Peyer's patch (tissue), 4 donors: ENCODE measurements at regions not wholly inside any gene's neighbourhood (a gene's known extent, or its start where the extent isn't known, plus 50 kb on each side); places are given as distances from the start of the nearest gene placed in this dataset.

ENCODE experiments used
- DNase-seq, 3 donors: peaks; one replicate each; pipeline ENCODE4 v3.0.0-alpha.2; 2017 to 2019
- H3K27ac ChIP-seq, 4 donors: fragments of 200-600 bp; sonication (generic); one replicate each; pipeline ENCODE4 v1.5.1; 2016 to 2019
- H3K27me3 ChIP-seq, 2 donors: fragments of 200-600 bp; sonication (generic); one replicate each; pipeline ENCODE4 v1.5.1; 2019
- H3K36me3 ChIP-seq, 3 donors: fragments of 200-600 bp; sonication (generic); one replicate each; pipeline ENCODE4 v1.5.1; 2016 to 2019
- H3K4me1 ChIP-seq, 4 donors: fragments of 200-600 bp; sonication (generic); one replicate each; pipeline ENCODE4 v1.5.1; 2016 to 2019
- H3K4me3 ChIP-seq, 4 donors: fragments of 200-600 bp; sonication (generic); 1 replicate in 3 of 4; 2 replicates in 1 of 4; pipeline ENCODE4 v1.5.1; 2016 to 2019; ENCODE audit warnings: mild to moderate bottlenecking in 1 of 4
- H3K9me3 ChIP-seq, 4 donors: fragments of 200-600 bp; sonication (generic); one replicate each; pipeline ENCODE4 v1.5.1; 2016 to 2019; ENCODE audit warnings: mild to moderate bottlenecking in 1 of 4
- POLR2A ChIP-seq, 2 donors: fragments of 450-650 bp; IDR thresholded peaks; one replicate each; pipeline ENCODE4 v1.5.1; 2017; ENCODE audit warnings: antibody characterized with exemption in 2 of 2, mild to moderate bottlenecking in 2 of 2, moderate library complexity in 2 of 2
- TF ChIP-seq, protein P1 (sequence below), 6 experiments: fragments of 450-650 bp in 4 of 6; fragments of 200-600 bp in 2 of 6; sonication (generic) in 1 of 6; IDR thresholded peaks; one replicate each; pipeline ENCODE4 v1.5.1; 2017 to 2019; ENCODE audit warnings: antibody characterized with exemption in 6 of 6, mild to moderate bottlenecking in 3 of 6, moderate library complexity in 1 of 6

DNA sequence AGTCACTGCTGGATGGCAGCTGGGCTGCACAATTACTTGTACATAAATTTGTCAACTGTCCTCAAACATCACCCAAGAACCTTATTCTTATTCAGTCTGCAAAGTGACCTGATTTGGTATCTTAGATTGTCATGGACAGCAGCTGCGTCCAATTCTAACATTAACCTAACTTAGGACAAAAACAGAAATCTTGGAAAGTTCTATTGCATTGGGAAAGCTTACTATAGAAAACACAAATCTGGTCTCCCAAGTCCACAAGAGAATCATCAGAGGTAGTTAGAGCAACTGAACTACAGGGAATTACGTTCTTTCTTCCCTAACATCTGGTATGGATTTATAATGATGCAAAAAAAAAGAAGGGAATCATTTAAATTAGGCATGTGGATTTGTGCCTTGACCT lies 283.9 kb downstream of the NR2F1-AS1 start:
- TF ChIP-seq, protein P1, sequence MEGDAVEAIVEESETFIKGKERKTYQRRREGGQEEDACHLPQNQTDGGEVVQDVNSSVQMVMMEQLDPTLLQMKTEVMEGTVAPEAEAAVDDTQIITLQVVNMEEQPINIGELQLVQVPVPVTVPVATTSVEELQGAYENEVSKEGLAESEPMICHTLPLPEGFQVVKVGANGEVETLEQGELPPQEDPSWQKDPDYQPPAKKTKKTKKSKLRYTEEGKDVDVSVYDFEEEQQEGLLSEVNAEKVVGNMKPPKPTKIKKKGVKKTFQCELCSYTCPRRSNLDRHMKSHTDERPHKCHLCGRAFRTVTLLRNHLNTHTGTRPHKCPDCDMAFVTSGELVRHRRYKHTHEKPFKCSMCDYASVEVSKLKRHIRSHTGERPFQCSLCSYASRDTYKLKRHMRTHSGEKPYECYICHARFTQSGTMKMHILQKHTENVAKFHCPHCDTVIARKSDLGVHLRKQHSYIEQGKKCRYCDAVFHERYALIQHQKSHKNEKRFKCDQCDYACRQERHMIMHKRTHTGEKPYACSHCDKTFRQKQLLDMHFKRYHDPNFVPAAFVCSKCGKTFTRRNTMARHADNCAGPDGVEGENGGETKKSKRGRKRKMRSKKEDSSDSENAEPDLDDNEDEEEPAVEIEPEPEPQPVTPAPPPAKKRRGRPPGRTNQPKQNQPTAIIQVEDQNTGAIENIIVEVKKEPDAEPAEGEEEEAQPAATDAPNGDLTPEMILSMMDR (IDR thresholded peaks at IDR 0.05): no peak
- TF ChIP-seq POLR2A (IDR thresholded peaks at IDR 0.05): no peak
- H3K4me3 ChIP-seq: no peak overlapping the region
- H3K27ac ChIP-seq: no peak overlapping the region
- no peaks in the 10 kb centered on the region for H3K36me3 ChIP-seq
- no peak for DNase-seq
- no peaks in the 10 kb centered on the region for H3K27me3 ChIP-seq
- H3K4me1 ChIP-seq: no peaks in the 10 kb centered on the region
- H3K9me3 ChIP-seq: no peaks in the 10 kb centered on the region

DNA sequence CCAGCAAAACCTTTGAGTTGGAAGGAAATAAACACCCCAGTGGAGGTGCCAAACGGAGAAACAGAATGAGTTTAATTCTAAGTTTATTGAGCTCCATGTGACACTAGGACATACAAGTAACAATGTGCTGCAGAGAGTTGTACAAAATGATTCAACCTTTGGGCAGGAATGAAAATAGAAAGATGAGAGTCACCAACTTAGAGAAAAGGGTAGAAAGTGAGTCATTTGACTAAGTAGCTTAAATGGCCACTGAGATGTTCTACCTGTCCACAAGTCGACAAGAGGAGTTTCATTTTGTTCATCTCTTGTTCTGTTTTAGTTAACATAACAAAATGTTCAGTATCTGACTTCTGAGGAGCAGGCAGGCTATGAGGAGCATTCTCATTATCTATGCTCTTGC lies 284.7 kb downstream of the NR2F1-AS1 start:
- TF ChIP-seq POLR2A (IDR thresholded peaks at IDR 0.05): no peak
- TF ChIP-seq, protein P1 (IDR thresholded peaks at IDR 0.05): no peak
- Histone ChIP-seq H3K4me3 (no peak overlapping the region), H3K27me3 (no peaks in the 10 kb centered on the region), H3K9me3 (no peaks in the 10 kb centered on the region), H3K4me1 (no peaks in the 10 kb centered on the region), H3K27ac (no peak overlapping the region), H3K36me3 (no peaks in the 10 kb centered on the region)
- DNase-seq: no peak

DNA sequence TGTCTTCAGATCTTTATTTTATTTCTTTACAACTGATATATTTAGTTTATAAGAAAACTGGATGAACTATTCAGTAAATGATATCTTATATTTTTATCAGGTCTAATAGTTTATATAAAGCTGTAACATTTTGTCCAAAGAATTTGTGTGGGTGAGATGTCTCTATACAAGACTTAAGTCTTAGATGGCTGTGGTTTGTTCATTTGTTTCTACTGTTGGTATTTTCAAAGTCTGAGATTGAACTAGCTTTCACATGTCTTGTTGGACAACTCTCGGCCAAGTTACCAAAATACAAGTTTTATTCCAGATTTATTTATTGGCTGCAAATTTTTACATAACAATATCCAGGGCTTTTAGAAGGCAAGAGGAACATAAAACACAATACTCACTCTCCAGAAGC lies 286.0 kb downstream of the NR2F1-AS1 start:
- no peak for DNase-seq
- H3K27me3 ChIP-seq: no peaks in the 10 kb centered on the region
- no peaks in the 10 kb centered on the region for H3K4me1 ChIP-seq
- no peaks in the 10 kb centered on the region for H3K36me3 ChIP-seq
- no peak overlapping the region for H3K4me3 ChIP-seq
- no peak overlapping the region for H3K27ac ChIP-seq
- H3K9me3 ChIP-seq: no peaks in the 10 kb centered on the region
- TF ChIP-seq POLR2A (IDR thresholded peaks at IDR 0.05): no peak
- TF ChIP-seq, protein P1 (IDR thresholded peaks at IDR 0.05): no peak

DNA sequence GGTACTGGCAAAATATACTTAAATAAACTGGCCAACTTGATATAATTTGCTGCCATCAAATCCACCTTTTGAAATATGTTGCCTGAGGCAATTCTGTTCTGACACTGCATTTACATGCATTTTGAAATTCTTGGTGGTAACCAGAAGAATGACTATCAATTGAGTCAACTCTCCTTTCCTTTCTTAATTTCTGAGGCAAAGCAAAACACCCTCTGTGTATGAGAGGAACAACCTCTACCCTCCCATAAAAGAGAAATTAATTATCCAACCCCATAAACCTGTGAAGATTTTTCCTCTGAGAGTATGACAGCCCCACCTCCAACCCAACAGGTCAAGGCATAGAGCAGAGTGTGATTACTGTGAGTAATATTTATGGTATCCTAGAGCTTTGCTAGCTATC lies 286.8 kb downstream of the NR2F1-AS1 start:
- no peak overlapping the region for H3K27ac ChIP-seq
- H3K9me3 ChIP-seq: no peaks in the 10 kb centered on the region
- H3K36me3 ChIP-seq: no peaks in the 10 kb centered on the region
- no peaks in the 10 kb centered on the region for H3K4me1 ChIP-seq
- H3K27me3 ChIP-seq: no peaks in the 10 kb centered on the region
- TF ChIP-seq, protein P1 (IDR thresholded peaks at IDR 0.05): no peak
- TF ChIP-seq POLR2A (IDR thresholded peaks at IDR 0.05): no peak
- no peak for DNase-seq
- H3K4me3 ChIP-seq: no peak overlapping the region

DNA sequence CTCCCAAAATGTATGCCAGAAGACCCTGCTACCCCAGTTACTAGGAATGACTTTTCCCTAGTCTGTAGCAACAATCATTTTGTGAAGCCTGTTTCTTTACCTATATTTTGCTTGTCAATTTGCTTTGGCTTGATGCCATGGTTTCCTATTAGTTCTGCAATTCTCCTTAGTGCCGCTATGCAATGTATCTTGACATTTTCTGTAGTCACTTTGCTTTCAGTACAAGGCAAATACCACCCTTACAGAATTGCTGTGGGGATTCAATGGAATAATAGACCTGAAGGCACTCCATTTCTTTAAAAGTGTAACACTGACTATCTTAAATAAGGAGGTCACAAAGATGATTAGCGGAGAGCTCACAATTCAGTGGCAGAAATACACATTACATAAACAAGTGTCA lies 291.1 kb downstream of the NR2F1-AS1 start:
- Histone ChIP-seq H3K9me3 (no peaks in the 10 kb centered on the region), H3K36me3 (no peaks in the 10 kb centered on the region), H3K4me3 (no peak overlapping the region), H3K4me1 (no peaks in the 10 kb centered on the region), H3K27me3 (no peaks in the 10 kb centered on the region), H3K27ac (no peak overlapping the region)
- no peak for DNase-seq
- TF ChIP-seq POLR2A (IDR thresholded peaks at IDR 0.05): no peak
- TF ChIP-seq, protein P1 (IDR thresholded peaks at IDR 0.05): no peak

DNA sequence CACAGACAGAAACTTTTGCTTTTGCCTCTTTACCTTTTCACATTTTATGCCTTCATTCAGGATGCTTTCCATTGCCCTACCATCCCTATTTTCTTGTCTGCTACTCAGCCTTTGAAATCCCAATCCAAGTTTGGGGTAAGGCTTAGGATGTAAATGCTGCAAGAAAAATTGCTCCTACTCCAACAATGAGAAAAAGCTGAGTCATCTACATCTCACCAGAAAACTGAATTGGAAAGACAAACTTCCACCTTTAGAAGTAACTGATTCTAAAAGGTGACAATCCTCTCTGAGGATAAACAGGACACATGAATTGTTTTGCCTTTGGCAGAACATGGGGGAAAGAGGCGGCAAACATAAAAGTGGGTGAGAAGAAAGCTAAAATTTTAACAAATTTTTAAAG lies 295.6 kb downstream of the NR2F1-AS1 start:
- H3K36me3 ChIP-seq: no peaks in the 10 kb centered on the region
- H3K9me3 ChIP-seq: no peaks in the 10 kb centered on the region
- no peak overlapping the region for H3K27ac ChIP-seq
- no peak for DNase-seq
- H3K4me1 ChIP-seq: no peaks in the 10 kb centered on the region
- no peaks in the 10 kb centered on the region for H3K27me3 ChIP-seq
- no peak overlapping the region for H3K4me3 ChIP-seq
- no peak for TF ChIP-seq POLR2A (IDR thresholded peaks at IDR 0.05)
- TF ChIP-seq, protein P1 (IDR thresholded peaks at IDR 0.05): no peak
